ENCODE measurements at regions not wholly inside any gene's neighbourhood (a gene's known extent, or its start where the extent isn't known, plus 50 kb on each side); places are given as distances from the start of the nearest gene placed in this dataset.
"Not testable (repeated sequence)": the region's sequence is repeated elsewhere in the genome, so short reads cannot be mapped to it uniquely, and the experiment has no call there.

DNA sequence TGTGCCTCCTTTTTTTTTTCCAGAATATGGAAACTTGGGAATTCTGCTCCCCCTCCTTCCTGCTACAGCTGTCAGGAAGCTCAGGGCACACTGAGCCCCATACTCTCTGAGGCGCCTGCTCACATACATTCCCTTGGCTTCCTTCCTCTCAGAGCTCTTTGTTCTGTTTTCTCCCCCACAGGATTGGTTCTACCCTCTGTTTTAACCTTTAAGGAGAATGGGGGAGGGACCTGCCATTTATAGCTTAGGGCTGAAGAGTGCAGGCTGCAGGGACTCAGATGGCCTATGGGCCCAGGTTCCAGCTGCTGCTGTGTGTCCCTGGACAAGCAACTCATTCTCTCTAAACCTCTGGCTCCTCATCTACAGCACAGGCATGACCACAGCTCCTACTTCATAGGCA lies 70.7 kb upstream of the HUWE1 start:
- TF ChIP-seq, protein P1, sequence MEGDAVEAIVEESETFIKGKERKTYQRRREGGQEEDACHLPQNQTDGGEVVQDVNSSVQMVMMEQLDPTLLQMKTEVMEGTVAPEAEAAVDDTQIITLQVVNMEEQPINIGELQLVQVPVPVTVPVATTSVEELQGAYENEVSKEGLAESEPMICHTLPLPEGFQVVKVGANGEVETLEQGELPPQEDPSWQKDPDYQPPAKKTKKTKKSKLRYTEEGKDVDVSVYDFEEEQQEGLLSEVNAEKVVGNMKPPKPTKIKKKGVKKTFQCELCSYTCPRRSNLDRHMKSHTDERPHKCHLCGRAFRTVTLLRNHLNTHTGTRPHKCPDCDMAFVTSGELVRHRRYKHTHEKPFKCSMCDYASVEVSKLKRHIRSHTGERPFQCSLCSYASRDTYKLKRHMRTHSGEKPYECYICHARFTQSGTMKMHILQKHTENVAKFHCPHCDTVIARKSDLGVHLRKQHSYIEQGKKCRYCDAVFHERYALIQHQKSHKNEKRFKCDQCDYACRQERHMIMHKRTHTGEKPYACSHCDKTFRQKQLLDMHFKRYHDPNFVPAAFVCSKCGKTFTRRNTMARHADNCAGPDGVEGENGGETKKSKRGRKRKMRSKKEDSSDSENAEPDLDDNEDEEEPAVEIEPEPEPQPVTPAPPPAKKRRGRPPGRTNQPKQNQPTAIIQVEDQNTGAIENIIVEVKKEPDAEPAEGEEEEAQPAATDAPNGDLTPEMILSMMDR (IDR thresholded peaks at IDR 0.05), result not testable (repeated sequence)
- TF ChIP-seq EZH2 (IDR thresholded peaks at IDR 0.05; ENCODE audit: borderline replicate concordance, insufficient read depth, low read depth, low read length, poor library complexity, severe bottlenecking), result not testable (repeated sequence)
